ENCODE measurements at regions not wholly inside any gene's neighbourhood (a gene's known extent, or its start where the extent isn't known, plus 50 kb on each side); places are given as distances from the start of the nearest gene placed in this dataset.
A peak's percentile ranks its signal among the peaks of the same experiment; 100 is the strongest.

- Histone ChIP-seq H3K4me1 (no peaks in the 10 kb centered on the region), H3K27ac (no peak overlapping the region), H3K36me3 (no peaks in the 10 kb centered on the region), H3K4me3 (no peak overlapping the region), H3K27me3 (no peaks in the 10 kb centered on the region), H3K9me3 (no peaks in the 10 kb centered on the region)
- no peak for TF ChIP-seq POLR2A (IDR thresholded peaks at IDR 0.05)
- peak; percentile 30 to 34 (median 30) for TF ChIP-seq CTCF (IDR thresholded peaks at IDR 0.05)
- 55% methylated on average over 6 of the region's 6 CpGs for WGBS (ENCODE audit: insufficient coverage, low coverage, low lambda C conversion rate, missing lambda C conversion rate)
- DNase-seq (no peak), ATAC-seq (peak in 1 of 4 donors; percentile 61)
- intact Hi-C loops (cut with DNase I) = no loop called here
Measured at GRCh38 chr10:78211561-78212051, 177.9 kb downstream of the RPS24 start.

GRCh38 chr10:78212060-78212785 is 178.6 kb downstream of the RPS24 start:
- Histone ChIP-seq H3K9me3 (no peaks in the 10 kb centered on the region), H3K4me3 (no peak overlapping the region), H3K27ac (no peak overlapping the region), H3K4me1 (no peaks in the 10 kb centered on the region), H3K36me3 (no peaks in the 10 kb centered on the region), H3K27me3 (no peaks in the 10 kb centered on the region)
- intact Hi-C loops (cut with DNase I) = no loop called here
- TF ChIP-seq CTCF (IDR thresholded peaks at IDR 0.05) (no peak), POLR2A (IDR thresholded peaks at IDR 0.05) (no peak)
- ATAC-seq (peak in 2 of 4 donors; percentile 30 to 52), DNase-seq (no peak)
- WGBS (ENCODE audit: insufficient coverage, low coverage, low lambda C conversion rate, missing lambda C conversion rate) = 86% methylated on average over 6 of the region's 10 CpGs

GRCh38 chr10:78212786-78213175 is 179.1 kb downstream of the RPS24 start:
- Histone ChIP-seq H3K9me3 (no peaks in the 10 kb centered on the region), H3K4me1 (no peaks in the 10 kb centered on the region), H3K27ac (no peak overlapping the region), H3K36me3 (no peaks in the 10 kb centered on the region), H3K4me3 (no peak overlapping the region), H3K27me3 (no peaks in the 10 kb centered on the region)
- TF ChIP-seq CTCF (IDR thresholded peaks at IDR 0.05) = no peak
- no peak for TF ChIP-seq POLR2A (IDR thresholded peaks at IDR 0.05)
- 64% methylated on average over 4 of the region's 7 CpGs for WGBS (ENCODE audit: insufficient coverage, low coverage, low lambda C conversion rate, missing lambda C conversion rate)
- intact Hi-C loops (cut with DNase I) = no loop called here
- ATAC-seq (no peak), DNase-seq (no peak)

- Histone ChIP-seq H3K27me3 (no peaks in the 10 kb centered on the region), H3K4me3 (no peak overlapping the region), H3K9me3 (no peaks in the 10 kb centered on the region), H3K36me3 (no peaks in the 10 kb centered on the region), H3K4me1 (no peaks in the 10 kb centered on the region), H3K27ac (no peak overlapping the region)
- ATAC-seq (no peak), DNase-seq (no peak)
- intact Hi-C loops (cut with DNase I) = no loop called here
- TF ChIP-seq POLR2A (IDR thresholded peaks at IDR 0.05) (no peak), CTCF (IDR thresholded peaks at IDR 0.05) (no peak)
- WGBS (ENCODE audit: insufficient coverage, low coverage, low lambda C conversion rate, missing lambda C conversion rate) = 63% methylated on average over 2 of the region's 4 CpGs
Measured at GRCh38 chr10:78214955-78215354, 181.3 kb downstream of the RPS24 start.

Data from right lobe of liver (tissue), 6 donors.